ENCODE measurements at regions not wholly inside any gene's neighbourhood (a gene's known extent, or its start where the extent isn't known, plus 50 kb on each side); places are given as distances from the start of the nearest gene placed in this dataset.
"Not testable (repeated sequence)": the region's sequence is repeated elsewhere in the genome, so short reads cannot be mapped to it uniquely, and the experiment has no call there.

DNA sequence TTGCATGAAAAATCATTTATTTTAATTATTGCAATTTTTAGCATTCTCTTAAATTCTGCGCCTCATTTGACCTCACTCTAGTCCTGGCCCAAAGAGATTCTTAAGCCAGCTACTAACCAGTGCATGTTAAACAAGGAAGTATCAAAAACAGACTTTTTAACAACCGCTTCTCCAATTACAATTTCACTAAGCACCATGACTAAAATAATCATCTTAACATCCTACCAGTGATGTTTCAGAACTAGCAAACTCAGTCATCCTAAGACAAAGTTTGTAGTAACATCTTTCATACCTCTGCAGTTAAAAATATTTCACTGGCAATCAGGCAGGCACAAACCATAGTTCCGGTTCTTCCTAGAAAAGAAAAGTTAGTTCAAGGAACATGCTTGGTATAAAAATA is 75.5 kb upstream of the NEK3 start:
- H3K9me3 ChIP-seq; DNase-seq (ENCODE audit: low spot score in 2 of 2); H3K4me3 ChIP-seq; in situ Hi-C loops (cut with MboI; ENCODE audit: low sequenced_read_pairs); H3K4me1 ChIP-seq; H3K27me3 ChIP-seq (ENCODE audit: low read depth); H3K36me3 ChIP-seq (replicated peaks): not testable (repeated sequence)

DNA sequence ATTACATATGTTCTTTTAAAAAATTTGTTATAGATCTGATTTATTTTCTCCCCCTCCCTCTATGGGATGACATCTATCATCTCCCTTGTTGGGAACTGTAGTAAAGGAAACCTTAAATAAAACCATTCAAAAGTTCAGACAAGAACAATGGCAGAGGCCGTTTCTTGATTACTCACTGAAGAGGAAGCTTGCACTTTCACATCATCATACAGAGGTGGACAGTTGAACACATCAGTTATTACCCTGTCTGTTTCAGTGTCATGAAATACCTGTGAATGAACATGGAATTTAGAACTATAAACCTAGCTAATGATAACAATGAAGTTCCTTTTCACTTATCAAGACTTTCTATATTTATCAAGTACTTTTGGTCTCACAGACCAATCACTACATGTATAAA is 63.7 kb upstream of the NEK3 start:
- in situ Hi-C loops (cut with MboI; ENCODE audit: low sequenced_read_pairs); DNase-seq (ENCODE audit: low spot score in 2 of 2); H3K36me3 ChIP-seq (replicated peaks); H3K4me1 ChIP-seq; H3K27me3 ChIP-seq (ENCODE audit: low read depth); H3K4me3 ChIP-seq; H3K9me3 ChIP-seq: not testable (repeated sequence)

- H3K4me1 ChIP-seq; H3K27me3 ChIP-seq (ENCODE audit: low read depth); H3K4me3 ChIP-seq; H3K9me3 ChIP-seq; in situ Hi-C loops (cut with MboI; ENCODE audit: low sequenced_read_pairs); DNase-seq (ENCODE audit: low spot score in 2 of 2); H3K36me3 ChIP-seq (replicated peaks): not testable (repeated sequence)
Measured at GRCh38 chr13:52213920-52214319, 54.5 kb upstream of the NEK3 start.

GRCh38 chr13:52212886-52213285 is 53.5 kb upstream of the NEK3 start:
- in situ Hi-C loops (cut with MboI; ENCODE audit: low sequenced_read_pairs); DNase-seq (ENCODE audit: low spot score in 2 of 2): not testable (repeated sequence)

DNA sequence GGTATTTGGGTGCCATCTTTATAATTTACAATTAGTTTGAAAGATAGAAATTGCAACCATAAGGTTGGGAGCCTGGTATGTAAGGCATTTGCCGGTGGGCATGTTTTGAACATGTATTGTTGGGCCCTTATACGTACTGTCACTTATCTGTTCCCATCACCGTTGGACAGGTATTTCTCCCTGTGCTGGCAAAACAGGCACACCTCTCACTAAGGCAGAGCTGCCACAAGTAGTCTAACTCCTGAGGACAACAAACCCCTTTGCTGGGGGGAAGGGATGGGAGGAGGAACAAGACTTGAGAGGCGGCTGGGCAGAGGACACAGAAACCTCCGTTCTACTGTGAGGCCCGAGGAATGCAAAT is 52.0 kb upstream of the NEK3 start:
- H3K4me1 ChIP-seq; H3K9me3 ChIP-seq; H3K4me3 ChIP-seq; H3K27me3 ChIP-seq (ENCODE audit: low read depth); H3K36me3 ChIP-seq (replicated peaks); in situ Hi-C loops (cut with MboI; ENCODE audit: low sequenced_read_pairs); DNase-seq (ENCODE audit: low spot score in 2 of 2): not testable (repeated sequence)

More at GRCh38 chr13:52212886-52213285, 53.5 kb upstream of the NEK3 start:
- not testable (repeated sequence) for H3K9me3 ChIP-seq; H3K4me1 ChIP-seq; H3K4me3 ChIP-seq; H3K36me3 ChIP-seq (replicated peaks); H3K27me3 ChIP-seq (ENCODE audit: low read depth)

DNA sequence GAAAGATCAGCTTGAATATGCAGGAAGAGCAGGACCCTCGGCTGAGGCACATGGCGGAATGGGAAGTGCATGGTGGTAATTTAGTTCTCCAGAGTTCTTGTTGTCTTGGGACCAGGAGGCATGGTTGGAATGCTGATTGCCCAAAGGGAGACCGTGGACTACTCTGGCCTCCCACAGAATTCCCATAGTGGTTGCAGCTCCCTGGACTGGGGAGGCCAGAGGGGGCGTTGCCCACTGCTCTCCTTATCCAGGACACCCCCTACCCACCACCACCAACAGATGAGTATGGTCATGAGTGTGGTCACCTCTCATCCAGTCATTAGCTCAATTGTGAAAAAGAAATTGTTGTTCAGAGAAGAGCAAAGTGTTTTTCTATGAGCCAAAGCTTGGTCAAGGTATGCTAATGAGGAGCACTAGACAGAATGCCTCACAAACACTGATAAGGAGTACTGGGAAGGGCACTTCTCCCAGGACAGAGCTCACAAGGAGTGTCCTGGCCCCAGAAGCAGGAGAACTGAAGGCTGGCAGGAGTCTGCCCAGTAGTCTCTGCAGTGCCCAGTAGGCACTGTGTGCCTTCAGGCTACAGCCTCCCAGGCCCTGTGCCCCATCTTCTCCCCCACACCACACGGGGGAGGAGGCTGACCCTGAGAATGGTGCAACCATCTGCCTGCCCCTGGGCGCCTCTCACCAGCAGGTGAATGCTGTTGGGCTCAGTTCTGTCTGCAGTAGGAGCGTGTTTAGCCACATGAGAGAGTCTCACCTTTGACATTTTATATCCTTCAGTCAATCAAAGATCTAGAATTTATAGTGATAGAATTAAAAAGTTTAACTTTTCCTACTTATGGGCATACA is 51.4 kb upstream of the NEK3 start:
- H3K27me3 ChIP-seq (ENCODE audit: low read depth); in situ Hi-C loops (cut with MboI; ENCODE audit: low sequenced_read_pairs); H3K36me3 ChIP-seq (replicated peaks); H3K4me3 ChIP-seq; DNase-seq (ENCODE audit: low spot score in 2 of 2); H3K9me3 ChIP-seq; H3K4me1 ChIP-seq: not testable (repeated sequence)
